Small intestine (tissue), 7 donors: ENCODE measurements at regions not wholly inside any gene's neighbourhood (a gene's known extent, or its start where the extent isn't known, plus 50 kb on each side); places are given as distances from the start of the nearest gene placed in this dataset.

Source experiments
- DNase-seq, 2 donors: peaks; one replicate each; pipeline versions ENCODE4 v3.0.0 to v3.0.0-alpha.2; 2013
- FAIRE-seq: peaks from 2 replicates; lab custom pipeline; 2012; peaks lifted over from hg19 to GRCh38; lab: Jason Lieb, UNC
- H3K27ac ChIP-seq, 3 donors: one replicate each; pipeline ENCODE4 v1.5.1; 2013; ENCODE audit warnings: low read length in 2 of 3, mild to moderate bottlenecking in 2 of 3, control low read depth in 1 of 3, inconsistent platforms in 1 of 3, low read depth in 1 of 3, moderate library complexity in 1 of 3
- H3K27me3 ChIP-seq, 3 donors: one replicate each; pipeline ENCODE4 v1.6.1; 2013; ENCODE audit warnings: low read length in 3 of 3, inconsistent platforms in 1 of 3; ENCODE audit not compliant: control insufficient read depth in 3 of 3, insufficient read depth in 3 of 3
- H3K36me3 ChIP-seq, 3 donors: one replicate each; pipeline ENCODE4 v1.6.1; 2013; ENCODE audit warnings: low read length in 3 of 3, inconsistent platforms in 1 of 3, low read depth in 1 of 3, mild to moderate bottlenecking in 1 of 3, moderate library complexity in 1 of 3; ENCODE audit not compliant: control insufficient read depth in 3 of 3, insufficient read depth in 2 of 3
- H3K4me1 ChIP-seq, 3 donors: one replicate each; pipeline ENCODE4 v1.6.1; 2013; ENCODE audit warnings: low read length in 2 of 3, inconsistent platforms in 1 of 3, low read depth in 1 of 3, mild to moderate bottlenecking in 1 of 3, moderate library complexity in 1 of 3; ENCODE audit not compliant: control insufficient read depth in 3 of 3, insufficient read depth in 2 of 3
- H3K4me3 ChIP-seq, 3 donors: one replicate each; pipeline ENCODE4 v1.5.1; 2013; ENCODE audit warnings: low read length in 3 of 3, control low read depth in 1 of 3, inconsistent platforms in 1 of 3, low read depth in 1 of 3, mild to moderate bottlenecking in 1 of 3, moderate library complexity in 1 of 3
- H3K9me3 ChIP-seq, 2 donors: one replicate each; pipeline ENCODE4 v1.6.1; 2013; ENCODE audit warnings: low read depth in 1 of 2, low read length in 1 of 2; ENCODE audit not compliant: control insufficient read depth in 2 of 2, insufficient read depth in 1 of 2
- WGBS, 3 donors: extraction: QIAGEN DNeasy Blood & Tissue Kit; methylation state at CpG; one replicate each; pipeline ENCODE4 v1.1.7; 2013; 5-methylcytosine and 5-hydroxymethylcytosine counted together
- donor health status: healthy with polysubstance abuse.
- donor health status: control.
- donor health status: control.
- donor health status: Bipolar disorder and iron deficiency.
- donor health status: healthy.

- H3K27ac ChIP-seq, result no peak overlapping the region
- no peaks in the 10 kb centered on the region for H3K36me3 ChIP-seq
- H3K4me3 ChIP-seq, result no peak overlapping the region
- no peaks in the 10 kb centered on the region for H3K4me1 ChIP-seq
- DNase-seq, result no peak
- no peaks in the 10 kb centered on the region for H3K9me3 ChIP-seq
- no peak for FAIRE-seq
- WGBS, 3 donors, result 62 to 79% (median 74%) methylated on average over 2 of the region's 2 CpGs
- H3K27me3 ChIP-seq, result no peaks in the 10 kb centered on the region
These were observed 1073.6 kb downstream of the XPNPEP1 start for GRCh38 chr10:108849688-108850087.

- no peak overlapping the region for H3K27ac ChIP-seq
- no peak for DNase-seq
- H3K27me3 ChIP-seq, result no peaks in the 10 kb centered on the region
- no peak overlapping the region for H3K4me3 ChIP-seq
- H3K36me3 ChIP-seq, result no peaks in the 10 kb centered on the region
- no peaks in the 10 kb centered on the region for H3K4me1 ChIP-seq
- FAIRE-seq, result no peak
- H3K9me3 ChIP-seq, result no peaks in the 10 kb centered on the region
These were observed 1074.1 kb downstream of the XPNPEP1 start for GRCh38 chr10:108849186-108849585.

GRCh38 chr10:108848046-108848445, 1075.3 kb downstream of the XPNPEP1 start:
- H3K36me3 ChIP-seq, result no peaks in the 10 kb centered on the region
- 55 to 65% (median 62%) methylated on average over 1 of the region's 1 CpG for WGBS, 3 donors
- no peak overlapping the region for H3K27ac ChIP-seq
- H3K9me3 ChIP-seq, result no peaks in the 10 kb centered on the region
- no peak overlapping the region for H3K4me3 ChIP-seq
- H3K27me3 ChIP-seq, result no peaks in the 10 kb centered on the region
- DNase-seq (no peak), FAIRE-seq (no peak)
- no peaks in the 10 kb centered on the region for H3K4me1 ChIP-seq

DNA sequence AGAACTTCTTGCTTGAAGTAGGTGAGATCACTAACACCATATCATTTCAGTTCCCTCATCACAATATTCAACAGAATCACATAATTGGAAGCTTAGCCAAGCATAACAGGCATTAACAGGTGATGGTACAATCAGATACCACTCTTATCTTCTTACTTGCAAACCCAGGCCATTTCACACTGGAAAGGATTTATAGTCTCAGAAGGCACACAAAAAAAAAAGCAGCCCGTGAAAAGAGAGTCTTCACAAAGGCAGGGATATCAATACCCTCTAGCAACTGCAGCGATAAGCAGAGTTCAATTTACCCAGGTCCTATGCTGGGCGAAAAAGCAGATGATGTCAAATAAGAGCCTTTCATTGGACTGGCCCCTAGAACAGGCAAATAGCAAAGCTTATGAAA, 1082.4 kb downstream of the XPNPEP1 start:
- Histone ChIP-seq H3K9me3 (no peaks in the 10 kb centered on the region), H3K36me3 (no peaks in the 10 kb centered on the region), H3K27me3 (no peaks in the 10 kb centered on the region), H3K4me1 (no peaks in the 10 kb centered on the region), H3K27ac (no peak overlapping the region), H3K4me3 (no peak overlapping the region)
- FAIRE-seq (no peak), DNase-seq (no peak)
- WGBS, 3 donors, result 48 to 63% (median 56%) methylated on average over 3 of the region's 3 CpGs

DNA sequence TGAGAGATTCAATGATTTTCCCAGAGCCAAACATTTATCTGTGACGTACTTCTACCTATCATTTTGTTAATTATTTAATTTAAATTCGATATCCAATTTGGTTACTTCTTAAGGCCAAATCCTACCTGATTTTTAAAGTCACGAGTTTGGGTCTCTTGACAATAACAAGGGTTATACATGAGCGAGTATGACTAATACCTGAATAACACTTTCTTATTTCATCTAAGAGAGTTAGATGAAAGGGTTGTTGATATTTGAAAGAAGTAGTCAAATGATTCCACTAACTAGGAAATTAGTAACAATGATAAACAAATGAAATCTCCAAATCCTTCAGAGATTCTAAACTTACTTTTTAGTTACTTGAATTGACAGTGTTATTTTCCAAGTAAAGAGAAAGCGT, 1086.9 kb downstream of the XPNPEP1 start:
- Histone ChIP-seq H3K27ac (no peak overlapping the region), H3K36me3 (no peaks in the 10 kb centered on the region), H3K4me3 (no peak overlapping the region), H3K4me1 (no peaks in the 10 kb centered on the region), H3K9me3 (no peaks in the 10 kb centered on the region), H3K27me3 (no peaks in the 10 kb centered on the region)
- no peak for DNase-seq
- FAIRE-seq, result no peak
- WGBS, 3 donors, result 69 to 82% (median 77%) methylated on average over 5 of the region's 5 CpGs

DNA sequence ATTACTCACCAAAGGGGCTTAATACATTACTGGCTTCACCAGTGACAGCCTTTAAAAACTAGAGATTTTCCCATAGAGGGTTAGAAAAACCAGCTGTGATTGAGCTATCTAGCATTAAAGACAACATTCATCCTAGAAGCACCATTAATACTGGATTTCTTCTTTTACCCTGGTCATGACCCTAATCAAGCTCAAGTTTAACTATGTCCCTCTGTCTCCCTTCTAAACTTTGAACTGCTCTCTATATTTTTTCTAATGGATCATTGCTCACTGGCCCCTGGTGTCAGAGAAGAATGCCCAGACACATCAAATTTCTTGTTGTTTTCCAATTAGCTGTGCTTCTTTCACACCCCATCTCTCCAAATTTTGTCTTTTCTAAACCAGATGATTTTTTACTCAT, 1101.3 kb downstream of the XPNPEP1 start:
- no peaks in the 10 kb centered on the region for H3K27me3 ChIP-seq
- no peak overlapping the region for H3K27ac ChIP-seq
- H3K4me3 ChIP-seq, result no peak overlapping the region
- H3K9me3 ChIP-seq, result no peaks in the 10 kb centered on the region
- H3K4me1 ChIP-seq, result no peaks in the 10 kb centered on the region
- FAIRE-seq (no peak), DNase-seq (no peak)
- H3K36me3 ChIP-seq, result no peaks in the 10 kb centered on the region

GRCh38 chr10:108819302-108819701, 1104.0 kb downstream of the XPNPEP1 start:
- Histone ChIP-seq H3K4me3 (no peak overlapping the region), H3K4me1 (no peaks in the 10 kb centered on the region), H3K27ac (no peak overlapping the region), H3K27me3 (no peaks in the 10 kb centered on the region), H3K36me3 (no peaks in the 10 kb centered on the region), H3K9me3 (no peaks in the 10 kb centered on the region)
- DNase-seq (no peak), FAIRE-seq (no peak)
- 44 to 79% (median 60%) methylated on average over 1 of the region's 1 CpG for WGBS, 3 donors

- Histone ChIP-seq H3K27ac (no peak overlapping the region), H3K27me3 (no peaks in the 10 kb centered on the region), H3K9me3 (no peaks in the 10 kb centered on the region), H3K4me3 (no peak overlapping the region), H3K4me1 (no peaks in the 10 kb centered on the region), H3K36me3 (no peaks in the 10 kb centered on the region)
- WGBS, 3 donors, result 59 to 92% (median 74%) methylated on average over 2 of the region's 2 CpGs
- DNase-seq, result no peak
- no peak for FAIRE-seq
These were observed 1105.7 kb downstream of the XPNPEP1 start for GRCh38 chr10:108817584-108817983.

DNA sequence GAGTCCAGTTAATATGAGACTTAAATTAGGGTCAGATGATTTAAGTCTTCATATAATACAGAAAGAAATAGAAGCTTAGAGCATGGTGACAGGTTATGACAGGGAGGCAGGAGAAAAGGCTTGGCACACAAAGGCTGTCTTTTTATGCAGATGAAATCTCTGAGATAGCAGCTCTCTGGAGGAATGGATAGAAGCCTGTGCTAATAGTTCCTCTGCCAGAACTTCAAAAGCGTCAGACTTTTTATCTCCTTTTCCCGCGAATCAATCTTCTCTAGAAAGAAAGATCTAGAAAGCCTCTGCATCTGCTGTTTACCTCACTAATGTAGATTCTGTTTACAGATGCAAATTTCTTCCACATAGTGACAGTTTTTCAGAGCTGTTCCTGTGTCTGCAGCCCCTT, 1106.2 kb downstream of the XPNPEP1 start:
- Histone ChIP-seq H3K4me1 (no peaks in the 10 kb centered on the region), H3K27ac (no peak overlapping the region), H3K27me3 (no peaks in the 10 kb centered on the region), H3K4me3 (no peak overlapping the region), H3K9me3 (no peaks in the 10 kb centered on the region), H3K36me3 (no peaks in the 10 kb centered on the region)
- no peak for FAIRE-seq
- DNase-seq, result no peak
- 49 to 69% (median 60%) methylated on average over 3 of the region's 3 CpGs for WGBS, 3 donors
